WTC11 (cell line): ENCODE measurements at regions not wholly inside any gene's neighbourhood (a gene's known extent, or its start where the extent isn't known, plus 50 kb on each side); places are given as distances from the start of the nearest gene placed in this dataset.

Experiments used
- ATAC-seq: fragments of 200-7000 bp; cut with Tn5 transposase; 2 replicates; pipeline ENCODE4 v1.10.0; 2021; ENCODE audit warnings: mild to moderate bottlenecking, moderate library complexity
- CTCF ChIA-PET: fragments of 300-600 bp; sonication (Branson Sonifier 250); formaldehyde crosslinking; loops from one replicate; lab custom pipeline; 2021; ENCODE audit warnings: antibody characterized with exemption; lab: Charles Lee
- POLR2A ChIA-PET: fragments of 350-600 bp; sonication (Branson Sonifier 250); formaldehyde crosslinking; loops from one replicate; lab custom pipeline; 2021; ENCODE audit warnings: antibody characterized with exemption; lab: Charles Lee
- DNase-seq: peaks from one replicate; pipeline ENCODE4 v3.0.0; 2021; ENCODE audit warnings: low spot score
- H3K27ac Mint-ChIP-seq: 2 replicates; pipeline ENCODE4 v1.8.0; 2021; ENCODE audit warnings: mixed read lengths
- H3K27me3 Mint-ChIP-seq: 2 replicates; pipeline ENCODE4 v1.8.0; 2021; ENCODE audit warnings: low read depth, mild to moderate bottlenecking, moderate library complexity, mixed read lengths
- H3K36me3 Mint-ChIP-seq: 2 replicates; pipeline ENCODE4 v1.8.0; 2021; ENCODE audit warnings: mixed read lengths
- H3K4me1 Mint-ChIP-seq: 2 replicates; pipeline ENCODE4 v1.8.0; 2022; ENCODE audit warnings: mixed read lengths
- H3K4me3 Mint-ChIP-seq: 2 replicates; pipeline ENCODE4 v1.8.0; 2021; ENCODE audit warnings: mild to moderate bottlenecking, moderate library complexity, mixed read lengths
- H3K9me3 Mint-ChIP-seq: 2 replicates; pipeline ENCODE4 v1.8.0; 2021; ENCODE audit warnings: mixed read lengths
- CREB1 ChIP-seq: sonication (generic); formaldehyde crosslinking; IDR thresholded peaks from 2 replicates; pipeline ENCODE4 v1.8.0; 2023; ENCODE audit warnings: mild to moderate bottlenecking, missing genetic modification reagents
- FOXP1 ChIP-seq: sonication (generic); formaldehyde crosslinking; IDR thresholded peaks from 2 replicates; pipeline ENCODE4 v1.8.0; 2022; ENCODE audit warnings: missing genetic modification reagents, mild to moderate bottlenecking, moderate library complexity, borderline replicate concordance
- GRHL2 ChIP-seq: fragments of 250-450 bp; sonication (Bioruptor Pico); IDR thresholded peaks from 2 replicates; pipeline ENCODE4 v1.8.0; 2022; ENCODE audit warnings: mild to moderate bottlenecking, moderate library complexity; ENCODE audit not compliant: insufficient replicate concordance, severe bottlenecking
- IRF2 ChIP-seq: sonication (generic); formaldehyde crosslinking; IDR thresholded peaks from 2 replicates; pipeline ENCODE4 v1.8.0; 2022; ENCODE audit warnings: low read depth, missing genetic modification reagents, borderline replicate concordance
- MXD4 ChIP-seq: fragments of 250-450 bp; sonication (Bioruptor Pico); IDR thresholded peaks from 2 replicates; pipeline ENCODE4 v1.8.0; 2021; ENCODE audit warnings: mild to moderate bottlenecking, moderate library complexity, borderline replicate concordance
- NR1H2 ChIP-seq: sonication (generic); formaldehyde crosslinking; IDR thresholded peaks from 2 replicates; pipeline ENCODE4 v1.9.0; 2021; ENCODE audit warnings: mild to moderate bottlenecking, moderate library complexity, missing genetic modification reagents
- NR2C2 ChIP-seq: sonication (generic); formaldehyde crosslinking; IDR thresholded peaks from 2 replicates; pipeline ENCODE4 v1.8.0; 2022; ENCODE audit warnings: mild to moderate bottlenecking, missing genetic modification reagents
- PRDM15 ChIP-seq: sonication (generic); formaldehyde crosslinking; IDR thresholded peaks from 2 replicates; pipeline ENCODE4 v1.8.0; 2022; ENCODE audit warnings: missing genetic modification reagents
- TEAD1 ChIP-seq: sonication (generic); formaldehyde crosslinking; IDR thresholded peaks from 2 replicates; pipeline ENCODE4 v1.8.0; 2022; ENCODE audit warnings: mild to moderate bottlenecking, missing genetic modification reagents
- USF2 ChIP-seq: sonication (generic); formaldehyde crosslinking; IDR thresholded peaks from 2 replicates; pipeline ENCODE4 v1.8.1; 2023; ENCODE audit warnings: mild to moderate bottlenecking, missing genetic modification reagents, moderate library complexity
- ZNF121 ChIP-seq: sonication (generic); formaldehyde crosslinking; IDR thresholded peaks from 2 replicates; pipeline ENCODE4 v1.8.0; 2023; ENCODE audit warnings: missing genetic modification reagents
- ZNF138 ChIP-seq: sonication (generic); formaldehyde crosslinking; conservative IDR thresholded peaks from 2 replicates; pipeline ENCODE4 v1.8.1; 2022; ENCODE audit warnings: mild to moderate bottlenecking, moderate library complexity, missing genetic modification reagents
- ZNF232 ChIP-seq: sonication (generic); formaldehyde crosslinking; IDR thresholded peaks from 2 replicates; pipeline ENCODE4 v1.8.0; 2022; ENCODE audit warnings: mild to moderate bottlenecking, missing genetic modification reagents
- ZNF281 ChIP-seq: sonication (generic); formaldehyde crosslinking; IDR thresholded peaks from 2 replicates; pipeline ENCODE4 v1.8.0; 2023; ENCODE audit warnings: mild to moderate bottlenecking, missing genetic modification reagents
- ZNF317 ChIP-seq: sonication (generic); formaldehyde crosslinking; IDR thresholded peaks from 2 replicates; pipeline ENCODE4 v1.8.1; 2023; ENCODE audit warnings: low read depth, mild to moderate bottlenecking, moderate library complexity, missing genetic modification reagents, borderline replicate concordance
- ZNF423 ChIP-seq: fragments of 250-450 bp; sonication (Bioruptor Pico); IDR thresholded peaks from 2 replicates; pipeline ENCODE4 v2.1.2; 2022; ENCODE audit warnings: mild to moderate bottlenecking, moderate library complexity
- ZNF512 ChIP-seq: sonication (generic); formaldehyde crosslinking; IDR thresholded peaks from 2 replicates; pipeline ENCODE4 v1.8.1; 2022; ENCODE audit warnings: missing genetic modification reagents, borderline replicate concordance
- ZNF671 ChIP-seq: fragments of 250-450 bp; sonication (Bioruptor Pico); IDR thresholded peaks from 2 replicates; pipeline ENCODE4 v1.8.0; 2021; ENCODE audit warnings: mild to moderate bottlenecking

GRCh38 chr5:2259494-2260107 is 376.9 kb upstream of the IRX4 start:
- CTCF ChIA-PET: interaction anchor here (0.9 kb wide), 1 partner anchor 44 kb away, joined by 3 read pairs; no protein-coding TSS in a partner anchor

GRCh38 chr5:2258861-2259260 is 376.1 kb upstream of the IRX4 start:
- H3K27ac Mint-ChIP-seq: no peak overlapping the region
- TF ChIP-seq NR2C2 (CRISPR knock-in tag) (no peak), CREB1 (CRISPR knock-in tag) (no peak), FOXP1 (CRISPR knock-in tag) (no peak), PRDM15 (CRISPR knock-in tag) (no peak), ZNF121 (CRISPR knock-in tag) (no peak), ZNF281 (no peak), ZNF512 (CRISPR knock-in tag) (no peak), ZNF138 (no peak), IRF2 (CRISPR knock-in tag) (no peak), USF2 (CRISPR knock-in tag) (no peak), ZNF232 (CRISPR knock-in tag) (no peak), TEAD1 (CRISPR knock-in tag) (no peak), GRHL2 (CRISPR knock-in tag) (no peak), ZNF671 (no peak), MXD4 (no peak)

More at GRCh38 chr5:2259494-2260107, 376.9 kb upstream of the IRX4 start:
- Mint-ChIP-seq H3K36me3 (no peaks in the 10 kb centered on the region), H3K4me1 (0 out of 2 replicates have a peak, but pooled peaks cover 4% of the 10 kb centered on the region), H3K9me3 (no peaks in the 10 kb centered on the region), H3K27ac (no peak overlapping the region), H3K4me3 (no peak overlapping the region), H3K27me3 (no peaks in the 10 kb centered on the region)
- POLR2A ChIA-PET: no interaction called here
- DNase-seq (no peak), ATAC-seq (no peak)
- TF ChIP-seq PRDM15 (CRISPR knock-in tag): no peak
- no peak for TF ChIP-seq ZNF423 (CRISPR knock-in tag)
- no peak for TF ChIP-seq NR1H2 (CRISPR knock-in tag)
- TF ChIP-seq GRHL2 (CRISPR knock-in tag): no peak
- TF ChIP-seq ZNF317 (CRISPR knock-in tag): no peak

More at GRCh38 chr5:2258861-2259260, 376.1 kb upstream of the IRX4 start:
- DNase-seq: no peak
- ChIA-PET POLR2A (no interaction called here), CTCF (no interaction called here)
- no peaks in the 10 kb centered on the region for H3K9me3 Mint-ChIP-seq
- H3K4me3 Mint-ChIP-seq: no peak overlapping the region
- H3K36me3 Mint-ChIP-seq: no peaks in the 10 kb centered on the region
- H3K27me3 Mint-ChIP-seq: no peaks in the 10 kb centered on the region
- 0 out of 2 replicates have a peak, but pooled peaks cover 4% of the 10 kb centered on the region for H3K4me1 Mint-ChIP-seq
- ATAC-seq: no peak
